OCI-LY3 (cell line): ENCODE measurements at regions not wholly inside any gene's neighbourhood (a gene's known extent, or its start where the extent isn't known, plus 50 kb on each side); places are given as distances from the start of the nearest gene placed in this dataset.

ENCODE experiments used
- EZH2phosphoT487 ChIP-seq: fragments of 200-600 bp; shearing (Covaris generic); IDR thresholded peaks from 2 replicates; pipeline ENCODE4 v1.6.1; 2018; ENCODE audit warnings: antibody characterized with exemption, mixed run types, low read depth
- TF ChIP-seq, protein P1 (sequence below): fragments of 200-600, 300-600 bp; sonication (generic); IDR thresholded peaks from 2 replicates; pipeline ENCODE4 v1.5.1; 2014; ENCODE audit warnings: antibody characterized with exemption, low read length, low read depth

DNA sequence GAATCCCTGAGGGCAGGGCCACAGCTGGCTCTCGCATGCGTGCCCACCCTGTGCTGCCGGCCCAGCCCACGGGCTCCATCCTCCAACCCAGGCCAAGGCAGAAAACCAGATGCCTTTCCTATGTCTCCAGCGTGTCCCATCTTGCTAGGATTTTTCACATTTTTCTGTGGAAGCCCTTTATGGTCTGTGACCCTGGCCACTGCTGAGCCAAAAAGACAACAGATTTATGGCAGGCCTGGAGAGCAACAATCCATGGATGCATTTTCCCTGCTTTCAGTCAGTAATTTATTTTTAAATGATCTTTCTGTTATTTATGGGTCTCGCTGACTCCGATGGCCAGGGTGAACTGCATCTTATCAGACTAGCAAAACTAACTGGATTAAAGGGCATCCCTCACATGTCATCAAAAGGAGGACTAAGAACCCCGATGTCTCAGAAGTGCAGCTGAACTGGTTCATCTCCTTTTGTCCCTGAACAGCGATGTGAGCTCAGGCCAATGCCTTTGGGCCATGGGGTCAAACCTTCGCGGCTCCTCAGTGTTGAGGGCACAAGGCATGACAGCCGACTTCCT is 346.0 kb downstream of the CYRIA start:
- TF ChIP-seq, protein P1, sequence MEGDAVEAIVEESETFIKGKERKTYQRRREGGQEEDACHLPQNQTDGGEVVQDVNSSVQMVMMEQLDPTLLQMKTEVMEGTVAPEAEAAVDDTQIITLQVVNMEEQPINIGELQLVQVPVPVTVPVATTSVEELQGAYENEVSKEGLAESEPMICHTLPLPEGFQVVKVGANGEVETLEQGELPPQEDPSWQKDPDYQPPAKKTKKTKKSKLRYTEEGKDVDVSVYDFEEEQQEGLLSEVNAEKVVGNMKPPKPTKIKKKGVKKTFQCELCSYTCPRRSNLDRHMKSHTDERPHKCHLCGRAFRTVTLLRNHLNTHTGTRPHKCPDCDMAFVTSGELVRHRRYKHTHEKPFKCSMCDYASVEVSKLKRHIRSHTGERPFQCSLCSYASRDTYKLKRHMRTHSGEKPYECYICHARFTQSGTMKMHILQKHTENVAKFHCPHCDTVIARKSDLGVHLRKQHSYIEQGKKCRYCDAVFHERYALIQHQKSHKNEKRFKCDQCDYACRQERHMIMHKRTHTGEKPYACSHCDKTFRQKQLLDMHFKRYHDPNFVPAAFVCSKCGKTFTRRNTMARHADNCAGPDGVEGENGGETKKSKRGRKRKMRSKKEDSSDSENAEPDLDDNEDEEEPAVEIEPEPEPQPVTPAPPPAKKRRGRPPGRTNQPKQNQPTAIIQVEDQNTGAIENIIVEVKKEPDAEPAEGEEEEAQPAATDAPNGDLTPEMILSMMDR, result no peak
- TF ChIP-seq EZH2phosphoT487, result no peak
